LNCaP clone FGC (cell line): ENCODE measurements at regions not wholly inside any gene's neighbourhood (a gene's known extent, or its start where the extent isn't known, plus 50 kb on each side); places are given as distances from the start of the nearest gene placed in this dataset.

Experiments
- DNase-seq: peaks from one replicate; pipeline ENCODE4 v3.0.0-alpha.2; 2011; ENCODE audit warnings: low read depth
- H3K4me3 ChIP-seq: 2 replicates; pipeline ENCODE4 v1.5.1; 2011; ENCODE audit warnings: mild to moderate bottlenecking, low read depth, low read length, control low read depth
- TF ChIP-seq, protein P1 (sequence below): IDR thresholded peaks from 2 replicates; pipeline ENCODE4 v1.5.1; 2012; ENCODE audit warnings: mild to moderate bottlenecking; ENCODE audit not compliant: control insufficient read depth, insufficient read depth; ENCODE audit errors: extremely low read depth

DNA sequence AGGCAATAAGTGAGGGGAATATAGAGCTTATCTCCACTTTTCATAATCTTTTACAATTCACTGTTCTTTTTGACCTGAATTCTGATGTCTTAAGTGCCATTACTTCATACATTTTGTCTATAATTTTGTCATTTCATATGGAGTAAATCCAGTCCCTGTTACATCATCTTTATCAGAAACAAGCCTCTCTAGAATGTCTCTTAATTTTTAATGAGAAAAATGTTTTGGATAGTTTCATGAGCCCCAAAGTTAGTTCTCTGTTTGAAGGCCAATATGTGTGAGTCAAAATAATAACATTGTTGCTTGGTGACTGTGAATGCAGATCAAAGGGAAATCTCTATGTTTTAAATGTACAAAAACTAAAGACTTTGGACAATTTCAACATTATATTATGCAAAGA lies 329.6 kb upstream of the ARRDC3 start:
- H3K4me3 ChIP-seq: no peak overlapping the region
- TF ChIP-seq, protein P1, sequence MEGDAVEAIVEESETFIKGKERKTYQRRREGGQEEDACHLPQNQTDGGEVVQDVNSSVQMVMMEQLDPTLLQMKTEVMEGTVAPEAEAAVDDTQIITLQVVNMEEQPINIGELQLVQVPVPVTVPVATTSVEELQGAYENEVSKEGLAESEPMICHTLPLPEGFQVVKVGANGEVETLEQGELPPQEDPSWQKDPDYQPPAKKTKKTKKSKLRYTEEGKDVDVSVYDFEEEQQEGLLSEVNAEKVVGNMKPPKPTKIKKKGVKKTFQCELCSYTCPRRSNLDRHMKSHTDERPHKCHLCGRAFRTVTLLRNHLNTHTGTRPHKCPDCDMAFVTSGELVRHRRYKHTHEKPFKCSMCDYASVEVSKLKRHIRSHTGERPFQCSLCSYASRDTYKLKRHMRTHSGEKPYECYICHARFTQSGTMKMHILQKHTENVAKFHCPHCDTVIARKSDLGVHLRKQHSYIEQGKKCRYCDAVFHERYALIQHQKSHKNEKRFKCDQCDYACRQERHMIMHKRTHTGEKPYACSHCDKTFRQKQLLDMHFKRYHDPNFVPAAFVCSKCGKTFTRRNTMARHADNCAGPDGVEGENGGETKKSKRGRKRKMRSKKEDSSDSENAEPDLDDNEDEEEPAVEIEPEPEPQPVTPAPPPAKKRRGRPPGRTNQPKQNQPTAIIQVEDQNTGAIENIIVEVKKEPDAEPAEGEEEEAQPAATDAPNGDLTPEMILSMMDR: no peak
- DNase-seq: no peak

DNA sequence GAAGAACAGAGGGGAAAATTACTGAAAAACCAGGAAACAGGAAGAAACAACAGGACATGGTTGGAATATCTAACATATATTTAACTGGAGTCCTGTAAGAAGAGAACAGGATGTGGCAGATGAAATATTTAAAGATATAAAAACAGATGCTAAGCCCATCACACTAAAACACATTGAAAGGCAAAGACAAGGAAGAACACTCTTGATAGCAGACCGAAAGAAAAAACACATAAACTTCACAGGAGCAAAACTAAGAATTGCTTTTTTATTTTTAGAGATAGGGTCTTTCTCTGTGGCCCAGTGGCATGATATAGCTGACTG lies 324.4 kb upstream of the ARRDC3 start:
- TF ChIP-seq, protein P1: no peak
- no peak overlapping the region for H3K4me3 ChIP-seq
- no peak for DNase-seq

DNA sequence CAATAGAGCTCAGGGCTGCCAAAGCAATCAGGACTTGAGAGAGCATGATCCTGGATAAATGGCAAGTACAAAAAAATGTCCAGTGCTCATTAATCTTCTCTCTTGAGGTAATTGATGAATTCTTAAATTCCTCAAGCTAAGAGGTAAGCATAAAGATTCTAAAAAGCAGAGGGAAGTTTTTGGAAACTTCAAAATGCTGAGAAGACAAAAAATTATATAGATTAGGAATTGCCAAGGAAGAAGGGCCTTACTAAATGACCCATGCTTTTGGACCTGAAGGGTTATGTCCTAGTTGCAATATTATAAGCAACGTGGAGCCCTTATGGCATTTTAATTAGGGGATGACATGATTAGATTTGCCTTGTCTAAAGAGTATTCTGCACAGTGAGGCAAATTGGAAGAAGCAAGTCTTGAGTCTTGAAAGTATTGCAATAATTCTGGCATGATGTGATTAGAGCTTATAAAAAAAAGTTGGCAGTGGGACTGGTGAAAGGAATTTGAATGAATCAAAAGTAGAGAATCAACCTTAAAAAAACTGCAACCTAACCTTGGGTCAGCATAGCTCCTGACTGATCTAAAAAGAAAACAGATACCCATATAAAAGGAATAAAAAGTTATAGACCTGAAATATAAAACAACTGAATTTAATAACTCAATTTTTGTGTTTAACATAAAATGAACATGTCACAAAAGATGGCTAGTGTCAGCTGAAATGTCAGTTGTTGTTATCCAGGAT lies 323.8 kb upstream of the ARRDC3 start:
- DNase-seq: no peak
- H3K4me3 ChIP-seq: no peak overlapping the region
- TF ChIP-seq, protein P1: no peak

DNA sequence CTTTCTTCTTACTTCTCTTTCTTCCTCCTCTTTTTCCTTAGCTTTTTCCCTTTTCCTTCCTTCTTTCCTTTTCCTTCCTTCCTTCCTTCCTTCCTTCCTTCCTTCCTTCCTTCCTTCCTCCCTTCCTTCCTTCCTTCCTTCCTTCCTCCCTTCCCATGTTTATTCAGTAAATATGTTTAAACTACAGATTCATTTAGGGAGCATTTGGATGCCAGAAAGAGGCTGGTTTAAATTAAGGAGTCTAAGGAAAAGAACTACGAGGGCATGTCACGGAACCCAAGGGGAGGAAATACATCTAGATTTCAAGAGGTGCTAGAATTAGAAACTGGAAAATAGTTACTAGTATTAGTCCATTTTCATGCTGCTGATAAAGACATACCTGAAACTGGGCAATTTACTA lies 320.0 kb upstream of the ARRDC3 start:
- DNase-seq: no peak
- no peak overlapping the region for H3K4me3 ChIP-seq
- TF ChIP-seq, protein P1: no peak

DNA sequence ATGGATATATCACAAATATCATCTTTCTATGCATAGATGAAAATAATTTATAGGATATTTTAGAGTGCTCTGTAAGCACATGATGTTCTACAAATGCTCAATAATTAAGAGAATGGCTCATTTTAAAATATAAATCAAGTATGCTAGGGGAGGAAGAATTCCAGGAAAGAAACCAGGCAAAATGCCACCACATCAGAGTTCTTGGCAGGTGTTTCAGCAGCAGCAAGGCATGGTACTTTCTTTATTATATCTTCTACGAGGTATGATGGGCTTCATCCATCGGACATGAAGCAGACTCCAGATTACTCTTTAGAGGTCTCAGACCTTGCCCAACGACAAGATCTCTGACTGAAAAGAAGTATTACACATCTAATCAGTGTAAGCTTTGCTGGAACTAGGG lies 316.3 kb upstream of the ARRDC3 start:
- no peak for DNase-seq
- no peak overlapping the region for H3K4me3 ChIP-seq
- TF ChIP-seq, protein P1: no peak

DNA sequence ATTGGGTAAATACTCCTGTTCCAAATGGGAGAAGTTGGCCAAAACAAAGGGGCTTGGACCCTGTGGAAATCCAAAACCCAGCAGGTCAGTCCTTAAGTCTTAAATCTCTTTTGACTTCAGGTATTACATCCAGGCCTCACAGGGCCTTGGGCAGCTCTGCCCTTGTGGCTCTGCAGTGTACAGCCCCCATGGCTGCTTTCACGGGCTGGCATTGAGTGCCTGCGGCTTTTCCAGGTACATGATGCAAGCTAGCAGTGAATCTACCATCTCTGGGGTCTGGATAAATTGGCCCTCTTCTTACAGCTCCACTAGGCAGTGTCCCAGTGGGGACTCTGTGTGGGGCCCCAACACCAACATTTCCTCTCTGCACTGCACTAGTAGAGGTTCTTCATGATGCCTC lies 308.5 kb upstream of the ARRDC3 start:
- DNase-seq: no peak
- TF ChIP-seq, protein P1: no peak
- no peak overlapping the region for H3K4me3 ChIP-seq

DNA sequence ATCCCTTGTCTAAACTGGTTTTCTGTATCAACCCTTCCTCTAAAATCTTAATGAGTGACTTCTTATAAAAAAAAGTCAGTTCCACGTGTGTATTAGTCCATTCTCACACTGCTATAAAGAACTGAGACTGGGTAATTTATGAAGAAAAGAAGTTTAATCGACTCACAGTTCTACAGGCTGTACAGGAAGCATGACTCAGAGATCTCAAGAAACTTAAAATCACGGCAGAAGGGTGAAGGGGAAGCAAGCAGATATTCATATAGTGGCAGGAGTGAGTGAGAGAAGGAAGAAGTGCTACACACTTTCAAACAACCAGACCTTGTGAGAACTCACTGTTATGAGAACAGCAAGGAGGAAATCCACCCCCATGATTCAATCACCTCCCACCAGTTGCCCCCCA lies 307.8 kb upstream of the ARRDC3 start:
- no peak for DNase-seq
- no peak overlapping the region for H3K4me3 ChIP-seq
- TF ChIP-seq, protein P1: no peak
